HUES48 (cell line): ENCODE measurements at regions not wholly inside any gene's neighbourhood (a gene's known extent, or its start where the extent isn't known, plus 50 kb on each side); places are given as distances from the start of the nearest gene placed in this dataset.

Source experiments
- H3K27ac ChIP-seq: one replicate; pipeline ENCODE4 v1.7.0; 2013; ENCODE audit warnings: low read depth, low read length, inconsistent platforms
- H3K27me3 ChIP-seq: 2 replicates; pipeline ENCODE4 v1.6.1; 2013; ENCODE audit warnings: mild to moderate bottlenecking, low read length; ENCODE audit not compliant: control insufficient read depth, insufficient read depth
- H3K36me3 ChIP-seq: 2 replicates; pipeline ENCODE4 v1.6.1; 2013; ENCODE audit warnings: low read length; ENCODE audit not compliant: control insufficient read depth, insufficient read depth
- H3K4me1 ChIP-seq: 2 replicates; pipeline ENCODE4 v1.6.1; 2013; ENCODE audit warnings: mild to moderate bottlenecking, low read length; ENCODE audit not compliant: control insufficient read depth, insufficient read depth
- H3K4me3 ChIP-seq: 2 replicates; pipeline ENCODE4 v1.5.1; 2013; ENCODE audit warnings: mild to moderate bottlenecking, low read depth, low read length
- H3K9ac ChIP-seq: 2 replicates; pipeline ENCODE4 v1.6.1; 2013; ENCODE audit warnings: mild to moderate bottlenecking, low read depth, low read length, moderate library complexity
- H3K9me3 ChIP-seq: 2 replicates; pipeline ENCODE4 v1.6.1; 2013; ENCODE audit warnings: low read length; ENCODE audit not compliant: control insufficient read depth, insufficient read depth

DNA sequence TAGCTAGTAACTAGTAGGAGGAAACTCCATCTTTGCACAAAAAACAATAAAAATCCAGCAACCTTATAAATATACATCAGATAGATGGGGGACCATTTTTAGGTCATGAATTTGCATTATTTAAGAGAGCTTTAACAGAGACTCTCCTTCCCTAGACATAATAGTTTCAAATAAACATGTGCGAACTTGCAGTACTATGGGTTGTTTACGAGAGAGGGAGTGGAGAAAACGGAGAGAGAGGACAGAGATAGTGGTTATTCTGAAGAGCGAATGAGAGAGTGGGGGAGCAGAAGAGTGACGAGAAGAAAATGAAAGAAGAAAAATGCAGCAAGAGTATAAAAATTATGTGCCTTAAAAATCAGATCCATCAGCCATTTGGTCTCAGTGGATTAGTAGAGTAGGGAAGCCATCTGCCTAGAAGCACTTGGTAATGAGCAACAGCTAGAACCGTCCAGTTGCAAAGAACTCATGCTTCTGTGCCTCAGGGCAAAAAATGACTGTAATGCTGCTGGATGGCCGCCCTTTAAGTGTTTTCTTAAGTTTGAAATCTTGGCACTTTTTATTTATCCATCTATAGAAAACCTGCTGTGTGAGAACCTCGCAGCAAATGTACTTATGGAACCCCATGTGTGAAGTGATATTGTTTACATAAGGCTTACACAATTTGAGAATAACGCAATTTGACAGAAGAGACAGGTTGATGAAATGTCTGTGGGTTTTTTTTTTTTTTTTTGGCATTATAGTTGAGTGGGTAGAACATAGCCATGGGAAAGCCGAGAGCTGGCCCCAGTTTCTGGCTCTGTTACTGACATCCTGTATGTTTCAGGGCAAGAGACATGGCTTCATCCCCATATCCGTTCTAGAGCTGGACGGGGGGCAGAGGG is 95.6 kb upstream of the ZNF608 start:
- Histone ChIP-seq H3K9ac (no peak overlapping the region), H3K27me3 (no peaks in the 10 kb centered on the region), H3K4me1 (no peaks in the 10 kb centered on the region), H3K36me3 (no peaks in the 10 kb centered on the region), H3K9me3 (no peaks in the 10 kb centered on the region), H3K27ac (no peak overlapping the region), H3K4me3 (no peak overlapping the region)

DNA sequence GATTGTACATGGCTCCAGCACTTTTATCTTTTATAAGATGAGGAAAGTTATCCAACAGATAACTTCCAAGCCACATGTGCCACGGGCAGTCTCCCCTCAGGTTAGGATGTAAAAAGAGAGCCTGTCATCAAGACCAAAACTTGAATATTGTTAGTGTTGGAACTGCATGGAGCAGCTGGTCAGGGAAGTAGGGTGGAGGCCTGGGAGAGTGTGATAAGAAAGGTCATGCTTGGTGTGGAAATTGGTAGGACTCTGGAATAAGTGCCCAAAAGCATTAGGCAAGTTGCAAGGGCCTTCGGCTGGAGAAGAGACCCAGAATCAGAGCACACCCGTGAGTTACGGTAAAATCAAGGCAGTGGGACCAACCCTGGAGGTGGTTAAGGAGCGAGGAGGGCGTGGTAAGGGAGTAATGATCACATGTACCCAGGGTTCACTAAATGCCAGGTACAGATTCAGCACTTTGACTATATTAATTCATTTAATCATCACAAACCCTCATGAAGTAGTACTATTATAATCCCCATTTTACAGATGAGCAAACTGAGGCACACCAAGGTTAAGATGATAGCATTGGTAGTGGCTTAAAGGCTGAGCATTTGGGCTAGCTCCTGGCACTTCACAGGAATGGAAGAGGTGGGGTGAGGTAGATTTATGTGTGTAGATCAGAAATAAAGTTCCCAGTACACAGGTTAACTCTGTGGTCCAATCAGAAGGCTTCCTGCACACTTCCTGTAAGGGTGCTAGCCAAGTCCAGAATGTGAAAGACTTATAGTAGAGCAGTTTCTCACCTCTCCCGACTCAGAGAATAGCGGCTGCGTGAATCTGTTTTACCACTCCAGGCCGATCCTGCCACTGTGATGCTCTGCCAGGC is 96.5 kb upstream of the ZNF608 start:
- no peaks in the 10 kb centered on the region for H3K36me3 ChIP-seq
- no peak overlapping the region for H3K27ac ChIP-seq
- no peak overlapping the region for H3K9ac ChIP-seq
- H3K9me3 ChIP-seq, result no peaks in the 10 kb centered on the region
- H3K27me3 ChIP-seq, result no peaks in the 10 kb centered on the region
- no peaks in the 10 kb centered on the region for H3K4me1 ChIP-seq
- no peak overlapping the region for H3K4me3 ChIP-seq

DNA sequence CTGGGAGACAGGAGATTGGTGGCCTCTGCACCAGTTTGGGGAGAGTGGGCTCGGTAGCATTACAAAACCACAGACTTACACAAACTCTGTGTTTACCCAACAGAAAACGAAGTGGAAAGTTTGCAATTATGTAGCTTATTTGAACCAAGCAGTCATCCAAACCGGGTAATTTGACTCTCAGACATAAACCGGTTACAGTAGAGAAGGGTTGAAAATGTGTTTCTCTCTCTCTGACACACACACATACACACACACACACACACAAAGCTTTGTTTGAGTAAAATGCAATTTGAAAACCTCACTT is 97.1 kb upstream of the ZNF608 start:
- Histone ChIP-seq H3K27ac (no peak overlapping the region), H3K4me3 (no peak overlapping the region), H3K4me1 (no peaks in the 10 kb centered on the region), H3K9me3 (no peaks in the 10 kb centered on the region), H3K27me3 (no peaks in the 10 kb centered on the region), H3K9ac (no peak overlapping the region), H3K36me3 (no peaks in the 10 kb centered on the region)

DNA sequence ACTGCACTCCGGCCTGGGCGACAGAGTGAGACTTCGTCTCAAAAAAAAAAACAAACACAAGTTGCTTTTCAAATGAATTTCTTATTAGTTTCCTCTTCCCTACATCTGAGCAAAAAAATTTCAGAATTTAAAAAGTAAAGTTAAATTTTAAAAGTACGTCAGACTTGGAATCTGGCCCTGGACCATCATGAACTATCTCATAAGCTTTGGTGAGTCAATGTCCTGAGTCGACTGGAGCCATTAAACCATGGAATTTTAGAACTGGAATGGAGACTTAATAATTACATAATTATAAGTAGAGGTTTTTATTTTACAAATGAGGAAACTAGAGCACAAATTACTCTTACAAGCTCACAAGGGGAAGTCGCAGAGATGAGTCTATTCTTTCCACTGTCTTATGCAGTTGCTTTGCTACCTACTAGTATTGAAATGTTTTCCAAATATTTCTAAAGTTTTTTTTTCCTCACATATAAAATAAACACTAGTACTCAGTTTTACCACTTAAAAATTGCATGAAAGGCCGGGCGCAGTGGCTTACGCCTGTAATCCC is 98.0 kb upstream of the ZNF608 start:
- Histone ChIP-seq H3K27ac (no peak overlapping the region), H3K4me3 (no peak overlapping the region), H3K36me3 (no peaks in the 10 kb centered on the region), H3K4me1 (no peaks in the 10 kb centered on the region), H3K27me3 (no peaks in the 10 kb centered on the region), H3K9me3 (no peaks in the 10 kb centered on the region), H3K9ac (no peak overlapping the region)

DNA sequence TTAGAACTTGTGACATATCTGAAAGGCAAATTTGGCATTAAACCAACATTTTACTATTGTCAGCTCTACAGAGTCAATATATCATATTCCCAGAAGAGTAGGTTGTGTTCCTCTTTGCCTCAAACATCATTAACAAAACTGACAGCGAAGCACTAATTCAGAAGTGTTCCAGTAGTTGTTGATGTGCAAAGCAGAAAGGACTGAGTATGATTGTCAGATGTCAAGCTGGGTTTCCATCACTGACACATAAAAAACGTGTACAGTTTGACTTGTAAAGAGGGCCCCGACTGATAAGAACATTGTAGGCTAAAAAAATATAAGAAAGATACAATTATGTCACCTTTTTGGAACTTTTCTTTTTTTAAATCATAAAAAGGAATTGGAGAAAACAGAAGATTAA is 101.5 kb upstream of the ZNF608 start:
- H3K27me3 ChIP-seq, result no peaks in the 10 kb centered on the region
- no peak overlapping the region for H3K27ac ChIP-seq
- no peaks in the 10 kb centered on the region for H3K9me3 ChIP-seq
- no peak overlapping the region for H3K9ac ChIP-seq
- H3K4me1 ChIP-seq, result no peaks in the 10 kb centered on the region
- H3K4me3 ChIP-seq, result no peak overlapping the region
- H3K36me3 ChIP-seq, result no peaks in the 10 kb centered on the region

DNA sequence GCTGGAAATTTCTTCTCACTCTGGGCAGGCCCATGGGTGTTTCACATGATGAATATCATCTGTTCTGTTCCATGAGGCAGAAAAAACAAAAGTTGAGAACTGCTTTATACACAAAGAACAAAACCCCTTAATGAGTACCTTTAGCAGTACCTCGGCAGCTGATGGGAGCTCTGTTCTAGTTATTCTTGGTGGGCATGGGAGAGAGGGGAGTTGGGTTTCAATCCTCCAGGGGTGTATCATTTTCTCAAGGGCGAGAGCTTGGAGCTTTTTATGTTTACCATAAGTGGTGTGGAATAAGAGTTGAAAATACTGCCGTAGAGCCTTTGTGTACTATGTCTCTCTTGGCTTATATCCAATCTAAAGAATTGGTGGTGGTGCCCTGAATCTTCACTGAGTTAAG is 103.3 kb upstream of the ZNF608 start:
- no peaks in the 10 kb centered on the region for H3K27me3 ChIP-seq
- H3K4me3 ChIP-seq, result no peak overlapping the region
- no peaks in the 10 kb centered on the region for H3K36me3 ChIP-seq
- no peaks in the 10 kb centered on the region for H3K4me1 ChIP-seq
- no peak overlapping the region for H3K9ac ChIP-seq
- H3K9me3 ChIP-seq, result no peaks in the 10 kb centered on the region
- H3K27ac ChIP-seq, result no peak overlapping the region

DNA sequence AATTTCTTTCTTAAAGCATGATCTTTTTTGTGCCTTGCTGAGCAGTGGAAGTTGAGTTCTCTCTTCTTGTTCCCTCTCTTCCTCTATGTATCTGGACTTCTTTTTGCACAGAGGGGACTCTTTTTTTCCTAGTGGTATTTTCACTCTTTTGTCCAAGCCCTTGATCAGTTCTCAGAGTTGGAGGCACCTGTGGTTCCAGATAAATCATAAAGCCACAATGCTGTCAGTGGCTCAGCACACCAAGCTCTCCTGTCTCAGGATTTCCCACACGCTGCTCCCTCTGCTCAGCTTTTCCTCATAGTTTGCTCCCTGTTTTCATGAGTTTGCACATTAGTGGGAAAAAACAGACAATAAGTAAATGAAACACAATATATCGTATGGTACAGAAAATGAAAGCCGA is 110.3 kb upstream of the ZNF608 start:
- H3K36me3 ChIP-seq, result no peaks in the 10 kb centered on the region
- no peaks in the 10 kb centered on the region for H3K27me3 ChIP-seq
- H3K27ac ChIP-seq, result no peak overlapping the region
- no peak overlapping the region for H3K9ac ChIP-seq
- H3K4me3 ChIP-seq, result no peak overlapping the region
- H3K4me1 ChIP-seq, result no peaks in the 10 kb centered on the region
- no peaks in the 10 kb centered on the region for H3K9me3 ChIP-seq

DNA sequence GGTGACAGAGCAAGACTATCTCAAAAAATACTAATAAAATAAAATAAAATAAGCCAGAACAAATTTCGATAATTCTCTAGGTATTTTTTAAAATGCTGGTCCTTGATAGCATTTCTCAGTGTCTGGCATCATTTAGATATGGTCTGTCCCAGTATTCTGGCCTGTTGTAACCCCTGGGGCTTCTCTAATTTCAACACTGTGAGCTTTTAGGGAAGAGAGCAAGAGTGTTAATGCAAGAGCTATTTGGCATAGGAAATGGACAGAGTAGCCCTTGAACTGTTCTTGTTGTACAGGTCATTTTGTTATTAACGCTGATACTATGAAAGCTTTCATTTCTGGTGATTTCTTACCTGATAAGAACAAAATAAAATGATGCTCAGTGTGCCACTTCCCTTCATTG is 112.2 kb upstream of the ZNF608 start:
- H3K27ac ChIP-seq, result no peak overlapping the region
- H3K4me1 ChIP-seq, result no peaks in the 10 kb centered on the region
- no peak overlapping the region for H3K4me3 ChIP-seq
- H3K36me3 ChIP-seq, result no peaks in the 10 kb centered on the region
- H3K9ac ChIP-seq, result no peak overlapping the region
- H3K27me3 ChIP-seq, result no peaks in the 10 kb centered on the region
- H3K9me3 ChIP-seq, result no peaks in the 10 kb centered on the region

DNA sequence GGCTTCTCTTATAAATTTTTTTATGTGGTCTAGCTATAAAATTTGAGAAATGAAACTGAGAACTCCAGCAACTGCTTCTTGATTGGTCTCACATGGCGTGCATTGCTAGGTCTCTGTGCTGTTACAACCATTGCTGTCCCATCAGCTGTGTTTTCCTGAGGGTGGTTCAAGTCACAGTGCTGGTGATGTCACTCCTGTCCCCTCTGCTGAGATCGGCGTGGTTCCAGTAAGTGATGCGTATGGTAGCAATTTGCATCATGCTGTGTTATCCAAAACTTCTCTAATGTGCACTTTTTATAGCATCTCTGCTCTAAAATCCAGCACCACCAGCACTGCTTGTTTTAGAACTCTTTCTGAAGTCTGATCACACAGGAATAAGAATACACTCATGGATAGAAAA is 112.6 kb upstream of the ZNF608 start:
- Histone ChIP-seq H3K4me3 (no peak overlapping the region), H3K36me3 (no peaks in the 10 kb centered on the region), H3K27ac (no peak overlapping the region)

DNA sequence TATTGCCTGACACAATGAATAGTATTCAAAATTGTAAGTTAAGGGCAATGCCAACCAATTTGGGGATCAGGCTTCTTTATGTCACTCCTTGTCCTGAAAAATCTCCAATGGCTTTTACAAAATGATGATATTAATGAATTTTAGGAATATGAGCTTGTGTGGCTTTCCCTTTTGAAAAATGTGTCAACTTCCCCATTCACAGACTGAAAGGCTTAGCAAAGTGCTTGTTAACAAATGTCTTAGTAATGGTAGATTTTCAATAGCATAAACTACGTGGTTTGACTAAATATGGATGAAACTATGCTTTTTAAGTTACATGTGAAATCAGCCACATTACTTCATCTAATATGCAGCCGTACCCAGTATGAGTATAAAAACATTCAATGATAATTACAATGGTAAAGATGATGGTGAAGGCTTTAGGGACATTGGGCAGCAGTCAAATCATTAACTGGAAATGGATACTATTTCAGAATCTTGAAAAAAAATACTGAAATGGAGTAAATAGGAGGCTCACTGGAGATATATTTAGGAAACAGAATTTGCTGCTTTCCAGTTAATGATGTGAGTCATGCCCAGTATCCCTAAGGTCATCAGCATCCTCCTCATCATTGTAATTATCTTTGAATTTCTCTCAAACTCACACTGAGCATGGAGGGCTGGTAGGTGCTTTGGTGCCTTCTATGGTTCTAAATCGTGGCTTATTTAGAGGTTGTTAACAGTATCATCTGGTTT is 113.3 kb upstream of the ZNF608 start:
- Histone ChIP-seq H3K9me3 (no peaks in the 10 kb centered on the region), H3K27me3 (no peaks in the 10 kb centered on the region), H3K36me3 (no peaks in the 10 kb centered on the region), H3K9ac (no peak overlapping the region), H3K4me1 (no peaks in the 10 kb centered on the region), H3K4me3 (no peak overlapping the region), H3K27ac (no peak overlapping the region)

More for the DNA sequence above, 112.6 kb upstream of the ZNF608 start:
- no peaks in the 10 kb centered on the region for H3K27me3 ChIP-seq
- no peaks in the 10 kb centered on the region for H3K9me3 ChIP-seq
- no peak overlapping the region for H3K9ac ChIP-seq
- H3K4me1 ChIP-seq, result no peaks in the 10 kb centered on the region
